PC-3 (cell line): ENCODE measurements at regions not wholly inside any gene's neighbourhood (a gene's known extent, or its start where the extent isn't known, plus 50 kb on each side); places are given as distances from the start of the nearest gene placed in this dataset.

Source experiments
- ATAC-seq: fragments of 200-7000 bp; cut with Tn5 transposase; 2 replicates; pipeline ENCODE4 v1.9.1; 2020; ENCODE audit warnings: mild to moderate bottlenecking, moderate library complexity
- BruUV-seq: library from RNA; stranded (reverse); fragments of 400-500 nt; replicated peaks from 2 replicates; lab custom pipeline; 2021; lab: Mats Ljungman, UMichigan
- CTCF ChIA-PET: fragments of 300-600 bp; sonication (Branson Sonifier 250); formaldehyde crosslinking; loops from one replicate; lab custom pipeline; 2022; ENCODE audit warnings: antibody characterized with exemption; lab: Charles Lee
- POLR2A ChIA-PET: fragments of 300-600 bp; sonication (Branson Sonifier 250); formaldehyde crosslinking; loops from one replicate; lab custom pipeline; 2022; ENCODE audit warnings: antibody characterized with exemption; ENCODE audit not compliant: unreplicated experiment; lab: Charles Lee
- DNase-seq: peaks from one replicate; pipeline ENCODE4 v3.0.0-alpha.2; 2015
- H2AFZ ChIP-seq: fragments of 300-600 bp; sonication (generic); 2 replicates; pipeline ENCODE4 v1.6.0; 2016; ENCODE audit warnings: antibody characterized with exemption, low read length
- H3F3A ChIP-seq: fragments of 300-600 bp; sonication (generic); one replicate; pipeline ENCODE4 v1.6.0; 2017; ENCODE audit warnings: antibody characterized with exemption, low read length, control low read depth, mild to moderate bottlenecking; ENCODE audit not compliant: unreplicated experiment
- H3K27ac ChIP-seq: fragments of 300-600 bp; sonication (generic); 2 replicates; pipeline ENCODE4 v1.5.1; 2016; ENCODE audit warnings: mild to moderate bottlenecking, low read length
- H3K27me3 ChIP-seq: fragments of 300-600 bp; sonication (generic); 2 replicates; pipeline ENCODE4 v1.6.1; 2016; ENCODE audit warnings: low read length, mixed read lengths
- H3K36me3 ChIP-seq: fragments of 300-600 bp; sonication (generic); 2 replicates; pipeline ENCODE4 v1.6.1; 2016; ENCODE audit warnings: low read depth, mixed run types, low read length, mixed read lengths
- H3K4me1 ChIP-seq: fragments of 300-600 bp; sonication (generic); 2 replicates; pipeline ENCODE4 v1.5.1; 2016; ENCODE audit warnings: low read length; ENCODE audit not compliant: insufficient read depth
- H3K4me2 ChIP-seq: fragments of 300-600 bp; sonication (generic); 2 replicates; pipeline ENCODE4 v1.6.0; 2016; ENCODE audit warnings: low read length
- H3K4me3 ChIP-seq: fragments of 300-600 bp; sonication (generic); 2 replicates; pipeline ENCODE4 v1.5.1; 2016; ENCODE audit warnings: mild to moderate bottlenecking, low read length, mixed read lengths
- H3K79me2 ChIP-seq: fragments of 300-600 bp; sonication (generic); 2 replicates; pipeline ENCODE4 v1.6.1; 2017; ENCODE audit warnings: low read length, mixed read lengths
- H3K9ac ChIP-seq: fragments of 300-600 bp; sonication (generic); 2 replicates; pipeline ENCODE4 v1.6.0; 2016; ENCODE audit warnings: mild to moderate bottlenecking, low read length
- H3K9me2 ChIP-seq: fragments of 300-600 bp; sonication (generic); replicated peaks from 2 replicates; pipeline ENCODE4 v1.6.1; 2016; ENCODE audit warnings: mixed run types, low read length, mixed read lengths
- H3K9me3 ChIP-seq: fragments of 300-600 bp; sonication (generic); 2 replicates; pipeline ENCODE4 v1.6.1; 2016; ENCODE audit warnings: low read length, mixed read lengths
- H4K20me1 ChIP-seq: fragments of 300-600 bp; sonication (generic); 2 replicates; pipeline ENCODE4 v1.6.1; 2016; ENCODE audit warnings: low read length, mixed read lengths
- CTCF ChIP-seq: fragments of 300-600 bp; sonication (generic); conservative IDR thresholded peaks from 2 replicates; pipeline ENCODE4 v1.5.1; 2017; ENCODE audit warnings: antibody characterized with exemption, low read depth, mild to moderate bottlenecking, low read length
- EZH2 ChIP-seq: fragments of 300-600 bp; sonication (generic); IDR thresholded peaks from one replicate; pipeline ENCODE4 v1.6.1; 2017; ENCODE audit warnings: antibody characterized with exemption, mild to moderate bottlenecking, low read length; ENCODE audit not compliant: unreplicated experiment
- EZH2phosphoT487 ChIP-seq: fragments of 300-600 bp; sonication (generic); IDR thresholded peaks from 2 replicates; pipeline ENCODE4 v1.6.1; 2018; ENCODE audit warnings: mild to moderate bottlenecking, antibody characterized with exemption, low read length, borderline replicate concordance
- intact Hi-C: fragments of 100-400 bp; cut with micrococcal nuclease; formaldehyde crosslinking; loops from 2 replicates; pipeline ENCODE4 v1.9.0; 2023

- no peak overlapping the region for H2AFZ ChIP-seq
- no TSS peak for BruUV-seq
- ChIA-PET POLR2A (no interaction called here), CTCF (no interaction called here)
- H3K9me2 ChIP-seq: no peaks in the 10 kb centered on the region
- no peaks in the 10 kb centered on the region for H3F3A ChIP-seq
- H4K20me1 ChIP-seq: no peaks in the 10 kb centered on the region
- no peaks in the 10 kb centered on the region for H3K79me2 ChIP-seq
- no peak for TF ChIP-seq EZH2
- H3K27ac ChIP-seq: no peak overlapping the region
- no peaks in the 10 kb centered on the region for H3K36me3 ChIP-seq
- no peaks in the 10 kb centered on the region for H3K9me3 ChIP-seq
- DNase-seq (no peak), ATAC-seq (no peak)
- no peaks in the 10 kb centered on the region for H3K4me1 ChIP-seq
- intact Hi-C loops: no loop called here
- no peak overlapping the region for H3K4me3 ChIP-seq
- no peaks in the 10 kb centered on the region for H3K27me3 ChIP-seq
- no peak overlapping the region for H3K9ac ChIP-seq
- no peak overlapping the region for H3K4me2 ChIP-seq
These were observed 278.0 kb upstream of the ANO3 start for GRCh38 chr11:26053966-26054365.

GRCh38 chr11:26062660-26063059, 269.3 kb upstream of the ANO3 start:
- no peak overlapping the region for H3K27ac ChIP-seq
- ChIA-PET POLR2A (no interaction called here), CTCF (no interaction called here)
- no peaks in the 10 kb centered on the region for H4K20me1 ChIP-seq
- no peaks in the 10 kb centered on the region for H3K9me3 ChIP-seq
- TF ChIP-seq EZH2: no peak
- no peaks in the 10 kb centered on the region for H3K9me2 ChIP-seq
- DNase-seq: no peak
- intact Hi-C loops: no loop called here
- H3K9ac ChIP-seq: no peak overlapping the region
- no peak overlapping the region for H2AFZ ChIP-seq
- BruUV-seq: no TSS peak
- H3K79me2 ChIP-seq: no peaks in the 10 kb centered on the region
- no peaks in the 10 kb centered on the region for H3F3A ChIP-seq
- H3K4me2 ChIP-seq: no peak overlapping the region
- no peak for ATAC-seq
- H3K4me3 ChIP-seq: no peak overlapping the region
- no peaks in the 10 kb centered on the region for H3K36me3 ChIP-seq
- 0 out of 2 replicates have a peak, but pooled peaks cover 3% of the 10 kb centered on the region for H3K27me3 ChIP-seq
- H3K4me1 ChIP-seq: no peaks in the 10 kb centered on the region

GRCh38 chr11:26063915-26064314, 268.0 kb upstream of the ANO3 start:
- TF ChIP-seq EZH2 (no peak), CTCF (no peak), EZH2phosphoT487 (no peak)
- DNase-seq (no peak), ATAC-seq (no peak)
- Histone ChIP-seq H3F3A (no peaks in the 10 kb centered on the region), H3K36me3 (no peaks in the 10 kb centered on the region), H3K27ac (no peak overlapping the region), H3K9me3 (no peaks in the 10 kb centered on the region), H3K4me1 (no peaks in the 10 kb centered on the region), H3K4me2 (no peak overlapping the region), H3K79me2 (no peaks in the 10 kb centered on the region), H2AFZ (no peak overlapping the region), H4K20me1 (no peaks in the 10 kb centered on the region), H3K9me2 (no peaks in the 10 kb centered on the region), H3K9ac (no peak overlapping the region), H3K27me3 (0 out of 2 replicates have a peak, but pooled peaks cover 3% of the 10 kb centered on the region), H3K4me3 (no peak overlapping the region)
- ChIA-PET CTCF (no interaction called here), POLR2A (no interaction called here)
- intact Hi-C loops: no loop called here
- BruUV-seq: no TSS peak

GRCh38 chr11:26065944-26066343, 266.0 kb upstream of the ANO3 start:
- Histone ChIP-seq H3K4me3 (no peak overlapping the region), H3F3A (no peaks in the 10 kb centered on the region), H3K79me2 (no peaks in the 10 kb centered on the region), H3K27me3 (0 out of 2 replicates have a peak, but pooled peaks cover 3% of the 10 kb centered on the region), H3K4me2 (no peak overlapping the region), H4K20me1 (no peaks in the 10 kb centered on the region), H3K27ac (no peak overlapping the region), H3K4me1 (no peaks in the 10 kb centered on the region), H3K36me3 (no peaks in the 10 kb centered on the region), H3K9ac (no peak overlapping the region), H3K9me3 (no peaks in the 10 kb centered on the region), H3K9me2 (no peaks in the 10 kb centered on the region), H2AFZ (no peak overlapping the region)
- ChIA-PET POLR2A (no interaction called here), CTCF (no interaction called here)
- DNase-seq: no peak
- intact Hi-C loops: no loop called here
- TF ChIP-seq EZH2phosphoT487 (no peak), EZH2 (no peak)
- BruUV-seq: no TSS peak
- no peak for ATAC-seq
